SH-SY5Y (cell line): ENCODE measurements at regions not wholly inside any gene's neighbourhood (a gene's known extent, or its start where the extent isn't known, plus 50 kb on each side); places are given as distances from the start of the nearest gene placed in this dataset.

Experiments used
- GATA2 ChIP-seq: IDR thresholded peaks from 2 replicates; pipeline ENCODE4 v1.6.1; 2011; ENCODE audit warnings: mild to moderate bottlenecking, low read depth, low read length
- GATA3 ChIP-seq: IDR thresholded peaks from 2 replicates; pipeline ENCODE4 v1.6.1; 2011; ENCODE audit warnings: low read depth, mild to moderate bottlenecking, low read length, moderate library complexity

- no peak for TF ChIP-seq GATA3
- TF ChIP-seq GATA2 = no peak
These were observed 369.3 kb upstream of the KLHL29 start for GRCh38 chr2:23015651-23016200.

- TF ChIP-seq GATA3 (no peak), GATA2 (no peak)
These were observed 365.5 kb upstream of the KLHL29 start for GRCh38 chr2:23019476-23019875.

GRCh38 chr2:23020659-23021058 lies 364.3 kb upstream of the KLHL29 start:
- TF ChIP-seq GATA3 (no peak), GATA2 (no peak)

GRCh38 chr2:23021311-23022120 lies 363.5 kb upstream of the KLHL29 start:
- no peak for TF ChIP-seq GATA2
- TF ChIP-seq GATA3 = no peak

- TF ChIP-seq GATA2 (no peak), GATA3 (no peak)
These were observed 361.3 kb upstream of the KLHL29 start for GRCh38 chr2:23023722-23024121.

GRCh38 chr2:23026671-23027070 lies 358.3 kb upstream of the KLHL29 start:
- TF ChIP-seq GATA3 (no peak), GATA2 (no peak)

GRCh38 chr2:23027396-23027795 lies 357.6 kb upstream of the KLHL29 start:
- no peak for TF ChIP-seq GATA3
- no peak for TF ChIP-seq GATA2

- TF ChIP-seq GATA3 = no peak
- no peak for TF ChIP-seq GATA2
These were observed 356.9 kb upstream of the KLHL29 start for GRCh38 chr2:23028106-23028505.

GRCh38 chr2:23029111-23029510 lies 355.9 kb upstream of the KLHL29 start:
- TF ChIP-seq GATA3 (no peak), GATA2 (no peak)

GRCh38 chr2:23029951-23030350 lies 355.0 kb upstream of the KLHL29 start:
- TF ChIP-seq GATA3 (no peak), GATA2 (no peak)

GRCh38 chr2:23034996-23035395 lies 350.0 kb upstream of the KLHL29 start:
- TF ChIP-seq GATA3 (no peak), GATA2 (no peak)

- TF ChIP-seq GATA3 = no peak
- no peak for TF ChIP-seq GATA2
These were observed 348.4 kb upstream of the KLHL29 start for GRCh38 chr2:23036629-23037028.

- TF ChIP-seq GATA3 (no peak), GATA2 (no peak)
These were observed 347.4 kb upstream of the KLHL29 start for GRCh38 chr2:23037596-23037995.

GRCh38 chr2:23041443-23041842 lies 343.5 kb upstream of the KLHL29 start:
- no peak for TF ChIP-seq GATA2
- no peak for TF ChIP-seq GATA3

- TF ChIP-seq GATA2 (no peak), GATA3 (no peak)
These were observed 342.6 kb upstream of the KLHL29 start for GRCh38 chr2:23042216-23042906.
